ENCODE measurements at regions not wholly inside any gene's neighbourhood (a gene's known extent, or its start where the extent isn't known, plus 50 kb on each side); places are given as distances from the start of the nearest gene placed in this dataset.

DNA sequence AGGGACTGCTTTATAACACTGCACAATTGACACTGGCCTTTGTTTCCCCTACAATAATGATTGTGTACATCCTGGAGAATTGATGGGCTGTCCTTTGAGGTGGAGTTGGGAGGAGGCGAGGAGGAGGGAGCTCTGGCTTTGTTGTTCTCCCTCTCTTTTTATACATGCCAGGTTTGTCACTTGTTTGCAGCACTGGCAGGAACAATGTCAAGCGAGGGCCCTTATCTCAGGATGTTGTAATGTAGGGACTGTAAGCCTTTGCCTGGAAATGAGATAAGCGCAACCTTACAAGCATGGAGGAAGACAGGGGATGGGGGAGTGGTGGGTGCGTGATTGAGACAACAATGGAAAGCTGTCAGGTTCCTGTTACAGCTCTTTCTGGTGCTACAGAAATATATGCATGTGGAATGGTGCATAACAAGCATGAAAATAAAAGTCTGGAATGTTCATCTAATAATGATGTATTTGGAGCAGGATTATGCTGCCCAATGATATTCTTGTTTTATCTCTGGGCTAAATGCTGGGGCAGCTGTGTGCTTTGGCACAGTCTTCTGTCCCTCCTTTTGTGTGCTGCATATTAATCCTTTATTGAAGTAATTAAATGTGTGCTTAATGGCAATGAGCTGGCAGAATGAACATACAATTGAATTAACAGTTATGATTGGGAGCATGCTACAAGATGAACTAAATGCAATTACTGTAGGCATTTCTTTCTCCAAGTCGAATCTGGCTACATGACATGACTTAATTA, 294.4 kb downstream of the GPAT3 start:
- Histone ChIP-seq H3K4me3 (ENCODE audit: low read length) (no peak overlapping the region), H3K27ac (ENCODE audit: low read depth in 1 of 2, low read length in 2 of 2) (no peak overlapping the region), H3K9me3 (ENCODE audit: control insufficient read depth in 1 of 2, insufficient read depth in 1 of 2, low read length in 2 of 2) (no peaks in the 10 kb centered on the region), H3K4me1 (ENCODE audit: insufficient read depth, low read length) (no peaks in the 10 kb centered on the region), H3K27me3 (ENCODE audit: control insufficient read depth in 1 of 2, insufficient read depth in 2 of 2, low read length in 2 of 2) (no peaks in the 10 kb centered on the region), H3K36me3 (ENCODE audit: insufficient read depth, low read length) (no peaks in the 10 kb centered on the region)
- POLR2A ChIA-PET = no interaction called here
- ATAC-seq (ENCODE audit: poor library complexity) (no peak), DNase-seq (no peak)
- no peaks in the 10 kb centered on the region for H3K36me3 Mint-ChIP-seq (ENCODE audit: low read depth)
- H3K4me3 Mint-ChIP-seq = no peak overlapping the region
- CTCF ChIA-PET = no interaction called here
- TF ChIP-seq, protein P1, sequence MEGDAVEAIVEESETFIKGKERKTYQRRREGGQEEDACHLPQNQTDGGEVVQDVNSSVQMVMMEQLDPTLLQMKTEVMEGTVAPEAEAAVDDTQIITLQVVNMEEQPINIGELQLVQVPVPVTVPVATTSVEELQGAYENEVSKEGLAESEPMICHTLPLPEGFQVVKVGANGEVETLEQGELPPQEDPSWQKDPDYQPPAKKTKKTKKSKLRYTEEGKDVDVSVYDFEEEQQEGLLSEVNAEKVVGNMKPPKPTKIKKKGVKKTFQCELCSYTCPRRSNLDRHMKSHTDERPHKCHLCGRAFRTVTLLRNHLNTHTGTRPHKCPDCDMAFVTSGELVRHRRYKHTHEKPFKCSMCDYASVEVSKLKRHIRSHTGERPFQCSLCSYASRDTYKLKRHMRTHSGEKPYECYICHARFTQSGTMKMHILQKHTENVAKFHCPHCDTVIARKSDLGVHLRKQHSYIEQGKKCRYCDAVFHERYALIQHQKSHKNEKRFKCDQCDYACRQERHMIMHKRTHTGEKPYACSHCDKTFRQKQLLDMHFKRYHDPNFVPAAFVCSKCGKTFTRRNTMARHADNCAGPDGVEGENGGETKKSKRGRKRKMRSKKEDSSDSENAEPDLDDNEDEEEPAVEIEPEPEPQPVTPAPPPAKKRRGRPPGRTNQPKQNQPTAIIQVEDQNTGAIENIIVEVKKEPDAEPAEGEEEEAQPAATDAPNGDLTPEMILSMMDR (IDR thresholded peaks at IDR 0.05) = no peak
- intact Hi-C loops (cut with DNase I, micrococcal nuclease) = no loop called here
- no peaks in the 10 kb centered on the region for H3K4me1 Mint-ChIP-seq (ENCODE audit: low read depth)
- H3K27me3 Mint-ChIP-seq = no peaks in the 10 kb centered on the region
- no peak overlapping the region for H3K27ac Mint-ChIP-seq
- no peaks in the 10 kb centered on the region for H3K9me3 Mint-ChIP-seq

DNA sequence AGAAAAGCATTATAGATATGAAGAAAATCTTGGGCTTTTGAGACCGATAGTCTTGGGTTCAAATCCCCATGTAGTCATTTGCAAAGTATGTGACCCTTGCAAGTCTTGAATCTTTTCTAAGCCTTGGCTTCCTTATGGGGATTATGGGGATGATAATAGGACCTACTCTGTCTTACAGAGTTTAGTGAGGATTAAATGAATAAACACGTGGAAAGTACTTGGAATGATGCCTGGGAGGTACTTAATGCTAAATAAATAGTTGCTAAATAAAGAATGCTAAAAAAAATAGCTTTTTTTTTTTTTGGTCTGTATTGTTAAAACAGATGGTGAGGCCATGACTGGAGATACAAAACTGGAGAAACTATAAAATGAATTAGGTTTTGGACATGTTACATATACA, 292.7 kb downstream of the GPAT3 start:
- ChIA-PET POLR2A (no interaction called here), CTCF (no interaction called here)
- no peak overlapping the region for H3K27ac ChIP-seq (ENCODE audit: low read depth in 1 of 2, low read length in 2 of 2)
- intact Hi-C loops (cut with DNase I, micrococcal nuclease) = no loop called here
- Mint-ChIP-seq H3K4me1 (ENCODE audit: low read depth) (no peaks in the 10 kb centered on the region), H3K9me3 (no peaks in the 10 kb centered on the region), H3K27ac (no peak overlapping the region), H3K36me3 (ENCODE audit: low read depth) (no peaks in the 10 kb centered on the region), H3K4me3 (no peak overlapping the region), H3K27me3 (peaks cover 3% of the 10 kb centered on the region)
- no peak overlapping the region for H3K4me3 ChIP-seq (ENCODE audit: low read length)
- TF ChIP-seq, protein P1 (IDR thresholded peaks at IDR 0.05) = no peak
- no peaks in the 10 kb centered on the region for H3K27me3 ChIP-seq (ENCODE audit: control insufficient read depth in 1 of 2, insufficient read depth in 2 of 2, low read length in 2 of 2)
- H3K36me3 ChIP-seq (ENCODE audit: insufficient read depth, low read length) = no peaks in the 10 kb centered on the region
- ATAC-seq (ENCODE audit: poor library complexity) = no peak
- no peak for DNase-seq
- no peaks in the 10 kb centered on the region for H3K9me3 ChIP-seq (ENCODE audit: control insufficient read depth in 1 of 2, insufficient read depth in 1 of 2, low read length in 2 of 2)
- no peaks in the 10 kb centered on the region for H3K4me1 ChIP-seq (ENCODE audit: insufficient read depth, low read length)

DNA sequence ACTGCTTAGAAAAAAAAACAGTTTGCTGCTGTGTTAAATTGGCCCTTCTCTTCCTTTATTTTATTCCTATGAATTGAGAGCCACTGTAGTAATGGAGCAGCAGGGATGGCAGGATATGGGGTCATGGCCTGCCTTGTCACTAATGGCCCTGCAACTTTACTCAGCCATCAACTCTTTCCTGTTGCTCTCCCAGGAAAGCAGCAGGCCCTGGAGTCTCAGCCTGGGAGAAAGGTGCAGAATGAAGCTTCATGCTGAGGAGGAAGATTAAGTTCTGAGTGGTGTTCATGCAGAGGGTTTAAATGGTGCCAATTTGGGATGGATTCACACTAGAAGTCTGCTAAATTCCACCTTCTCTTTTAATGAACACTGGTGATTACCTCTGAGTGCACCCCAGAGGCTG, 285.6 kb downstream of the GPAT3 start:
- Mint-ChIP-seq H3K27me3 (peaks cover 5% of the 10 kb centered on the region), H3K4me3 (no peak overlapping the region), H3K36me3 (ENCODE audit: low read depth) (no peaks in the 10 kb centered on the region), H3K27ac (no peak overlapping the region), H3K4me1 (ENCODE audit: low read depth) (no peaks in the 10 kb centered on the region), H3K9me3 (peaks cover 13% of the 10 kb centered on the region)
- Histone ChIP-seq H3K9me3 (ENCODE audit: control insufficient read depth in 1 of 2, insufficient read depth in 1 of 2, low read length in 2 of 2) (peaks cover 4 to 18% of the 10 kb centered on the region in 2 experiments), H3K4me3 (ENCODE audit: low read length) (no peak overlapping the region), H3K27ac (ENCODE audit: low read depth in 1 of 2, low read length in 2 of 2) (no peak overlapping the region), H3K4me1 (ENCODE audit: insufficient read depth, low read length) (no peaks in the 10 kb centered on the region), H3K36me3 (ENCODE audit: insufficient read depth, low read length) (no peaks in the 10 kb centered on the region), H3K27me3 (ENCODE audit: control insufficient read depth in 1 of 2, insufficient read depth in 2 of 2, low read length in 2 of 2) (no peaks in the 10 kb centered on the region)
- intact Hi-C loops (cut with DNase I, micrococcal nuclease) = no loop called here
- ATAC-seq (ENCODE audit: poor library complexity) (no peak), DNase-seq (no peak)
- TF ChIP-seq, protein P1 (IDR thresholded peaks at IDR 0.05) = no peak
- CTCF ChIA-PET = no interaction called here
- POLR2A ChIA-PET = no interaction called here
